K562 (cell line): ENCODE measurements at regions not wholly inside any gene's neighbourhood (a gene's known extent, or its start where the extent isn't known, plus 50 kb on each side); places are given as distances from the start of the nearest gene placed in this dataset.

Experiments
- ATF1 ChIP-seq, 2 experiments: fragments of 450-650 bp in 1 of 2; IDR thresholded peaks; 2 replicates each; pipeline ENCODE4 v1.6.1; 2016; ENCODE audit warnings: missing compliant biosample characterization in 1 of 2, missing genetic modification characterization in 1 of 2
- BCOR ChIP-seq: fragments of 450-650 bp; IDR thresholded peaks from 2 replicates; pipeline ENCODE4 v1.6.1; 2016
- CREB3L1 ChIP-seq: fragments of 450-650 bp; IDR thresholded peaks from 2 replicates; pipeline ENCODE4 v1.6.1; 2014; ENCODE audit warnings: low read depth, mild to moderate bottlenecking, moderate library complexity, borderline replicate concordance
- DPF2 ChIP-seq: fragments of 450-650 bp; IDR thresholded peaks from 2 replicates; pipeline ENCODE4 v1.6.1; 2016
- GATAD2B ChIP-seq: fragments of 450-650 bp; IDR thresholded peaks from 2 replicates; pipeline ENCODE4 v1.6.1; 2017; ENCODE audit warnings: mild to moderate bottlenecking, borderline replicate concordance
- GTF2E2 ChIP-seq: fragments of 200-800 bp; sonication (Bioruptor generic); IDR thresholded peaks from 2 replicates; pipeline ENCODE4 v1.6.1; 2016; ENCODE audit warnings: missing genetic modification characterization, missing compliant biosample characterization
- HINFP ChIP-seq: fragments of 450-650 bp; conservative IDR thresholded peaks from 2 replicates; pipeline ENCODE4 v1.6.1; 2016; ENCODE audit warnings: missing genetic modification characterization, low read depth, mild to moderate bottlenecking, control low read depth, missing compliant biosample characterization
- JUND ChIP-seq, 2 experiments: IDR thresholded peaks; 2 replicates in 1 of 2; 3 replicates in 1 of 2; pipeline ENCODE4 v1.6.1; 2011; ENCODE audit warnings: borderline replicate concordance in 2 of 2, low read depth in 2 of 2, low read length in 2 of 2, improper control_type of control experiment in 1 of 2, missing biosample characterization in 1 of 2, missing genetic modification characterization in 1 of 2, missing genetic modification reagents in 1 of 2
- L3MBTL2 ChIP-seq: fragments of 450-650 bp; IDR thresholded peaks from 2 replicates; pipeline ENCODE4 v1.6.1; 2016; ENCODE audit warnings: mild to moderate bottlenecking, moderate library complexity
- MLLT1 ChIP-seq, 2 experiments: fragments of 450-650 bp; IDR thresholded peaks; 2 replicates each; pipeline ENCODE4 v1.6.1; 2016
- MTA3 ChIP-seq: fragments of 450-650 bp; formaldehyde crosslinking; IDR thresholded peaks from 2 replicates; pipeline ENCODE4 v1.6.1; 2017; ENCODE audit warnings: mild to moderate bottlenecking, borderline replicate concordance
- RBM34 ChIP-seq: fragments of 200-400 bp; formaldehyde crosslinking; IDR thresholded peaks from 2 replicates; pipeline ENCODE4 v1.6.1; 2018; ENCODE audit warnings: low read length, borderline replicate concordance; ENCODE audit not compliant: insufficient read depth
- SMARCC2 ChIP-seq: fragments of 450-650 bp; IDR thresholded peaks from 2 replicates; pipeline ENCODE4 v1.6.1; 2017; ENCODE audit warnings: antibody characterized with exemption, moderate library complexity, mild to moderate bottlenecking, low read depth
- TAL1 ChIP-seq: fragments of 450-650 bp; IDR thresholded peaks from 2 replicates; pipeline ENCODE4 v1.6.1; 2016; ENCODE audit warnings: mild to moderate bottlenecking
- TCF15 ChIP-seq: fragments of 250-450 bp; sonication (Bioruptor Pico); IDR thresholded peaks from 2 replicates; pipeline ENCODE4 v1.8.0; 2022; ENCODE audit warnings: moderate library complexity, mild to moderate bottlenecking, inconsistent platforms
- TCFL5 ChIP-seq: fragments of 250-450 bp; sonication (Bioruptor Pico); conservative IDR thresholded peaks from 2 replicates; pipeline ENCODE4 v1.6.1; 2021; ENCODE audit warnings: mild to moderate bottlenecking, moderate library complexity, matching md5 sums
- THRAP3 ChIP-seq: fragments of 450-650 bp; IDR thresholded peaks from 2 replicates; pipeline ENCODE4 v1.6.1; 2016; ENCODE audit warnings: mild to moderate bottlenecking, inconsistent platforms, borderline replicate concordance
- XRCC3 ChIP-seq: fragments of 450-650 bp; IDR thresholded peaks from 2 replicates; pipeline ENCODE4 v1.6.1; 2017; ENCODE audit warnings: mild to moderate bottlenecking, moderate library complexity
- ZBTB12 ChIP-seq: fragments of 250-450 bp; sonication (Bioruptor Pico); IDR thresholded peaks from 2 replicates; pipeline ENCODE4 v1.4.0; 2020
- ZBTB9 ChIP-seq: fragments of 450-650 bp; formaldehyde crosslinking; IDR thresholded peaks from 2 replicates; pipeline ENCODE4 v1.4.0; 2020; ENCODE audit warnings: mild to moderate bottlenecking, moderate library complexity
- ZKSCAN3 ChIP-seq: fragments of 250-450 bp; sonication (Bioruptor Pico); IDR thresholded peaks from 2 replicates; pipeline ENCODE4 v1.4.0; 2020
- ZNF175 ChIP-seq: fragments of 200-800 bp; sonication (Bioruptor generic); IDR thresholded peaks from 2 replicates; pipeline ENCODE4 v1.6.1; 2016; ENCODE audit warnings: low read depth, mild to moderate bottlenecking, missing genetic modification characterization, missing compliant biosample characterization
- ZNF3 ChIP-seq: fragments of 250-450 bp; sonication (Bioruptor Pico); IDR thresholded peaks from 2 replicates; pipeline ENCODE4 v1.5.0; 2021; ENCODE audit warnings: mild to moderate bottlenecking, moderate library complexity

GRCh38 chr12:22899184-22899583, 274.2 kb downstream of the ETNK1 start (continued):
- no peak for TF ChIP-seq MLLT1 (IDR thresholded peaks at IDR 0.05)
- TF ChIP-seq GATAD2B, result no peak
- no peak for TF ChIP-seq GTF2E2
- peak; percentile 98 for TF ChIP-seq TAL1
- peak; percentile 62; the same call in 1 of the 2 replicates for TF ChIP-seq ZNF175 (CRISPR knock-in tag)
- peak; percentile 89 for TF ChIP-seq DPF2
- TF ChIP-seq RBM34, result no peak
- TF ChIP-seq TCFL5, result no peak
- TF ChIP-seq ZBTB12, result no peak
- peak; percentile 45; the same call in 1 of the 2 replicates for TF ChIP-seq L3MBTL2
- TF ChIP-seq ZBTB9 (CRISPR knock-in tag), result 0 out of 2 replicates have a peak, but pooled peaks have one; percentile 20
- no peak for TF ChIP-seq MTA3
- no peak for TF ChIP-seq XRCC3
- TF ChIP-seq HINFP (tag), result peak; percentile 59; the same call in 1 of the 2 replicates
- TF ChIP-seq BCOR, result no peak
- peak; percentile 57; the same call in 1 of the 2 replicates for TF ChIP-seq SMARCC2
- no peak for TF ChIP-seq ZNF3 (CRISPR knock-in tag)
- no peak for TF ChIP-seq ATF1 (CRISPR knock-in tag; IDR thresholded peaks at IDR 0.05)
- TF ChIP-seq ATF1 (tag; IDR thresholded peaks at IDR 0.05), result peak; percentile 29; the same call in 1 of the 2 replicates
- no peak for TF ChIP-seq JUND (IDR thresholded peaks at IDR 0.05; ENCODE audit: borderline replicate concordance, low read depth, low read length)
- peak; percentile 55; the same call in 1 of the 3 replicates for TF ChIP-seq JUND (tag; IDR thresholded peaks at IDR 0.05; ENCODE audit: borderline replicate concordance, low read depth, low read length)
- no peak for TF ChIP-seq CREB3L1
- no peak for TF ChIP-seq ZKSCAN3 (CRISPR knock-in tag)
- no peak for TF ChIP-seq THRAP3
- TF ChIP-seq TCF15 (CRISPR knock-in tag), result peak; percentile 94
